Cardiac muscle cell (in vitro differentiated cells and primary cell): ENCODE measurements at regions not wholly inside any gene's neighbourhood (a gene's known extent, or its start where the extent isn't known, plus 50 kb on each side); places are given as distances from the start of the nearest gene placed in this dataset.

Experiments used
- DNase-seq, 2 donors: peaks; one replicate each; pipeline versions ENCODE4 v3.0.0 to v3.0.0-alpha.2; 2010 to 2017; ENCODE audit warnings: low read depth in 1 of 2, low spot score in 1 of 2
- H3K27ac ChIP-seq: fragments of 200-600 bp; sonication (generic); 2 replicates; pipeline ENCODE4 v1.5.1; 2016
- H3K27me3 ChIP-seq: fragments of 200-600 bp; sonication (generic); 2 replicates; pipeline ENCODE4 v1.6.0; 2016; ENCODE audit warnings: control low read depth
- H3K36me3 ChIP-seq: fragments of 200-600 bp; sonication (generic); 2 replicates; pipeline ENCODE4 v1.5.1; 2016; ENCODE audit warnings: control low read depth
- H3K4me1 ChIP-seq: fragments of 200-600 bp; sonication (generic); 2 replicates; pipeline ENCODE4 v1.8.1; 2017; ENCODE audit warnings: low read depth, mild to moderate bottlenecking, mixed run types
- H3K4me3 ChIP-seq: fragments of 200-600 bp; sonication (generic); 2 replicates; pipeline ENCODE4 v1.5.1; 2016; ENCODE audit warnings: mild to moderate bottlenecking
- H3K9me3 ChIP-seq: fragments of 200-600 bp; sonication (generic); 2 replicates; pipeline ENCODE4 v1.5.1; 2017; ENCODE audit warnings: low read depth, mild to moderate bottlenecking, control low read depth
- TF ChIP-seq, protein P1 (sequence below): IDR thresholded peaks from 2 replicates; pipeline ENCODE4 v1.5.1; 2012; ENCODE audit warnings: low read depth, mild to moderate bottlenecking, low read length

DNA sequence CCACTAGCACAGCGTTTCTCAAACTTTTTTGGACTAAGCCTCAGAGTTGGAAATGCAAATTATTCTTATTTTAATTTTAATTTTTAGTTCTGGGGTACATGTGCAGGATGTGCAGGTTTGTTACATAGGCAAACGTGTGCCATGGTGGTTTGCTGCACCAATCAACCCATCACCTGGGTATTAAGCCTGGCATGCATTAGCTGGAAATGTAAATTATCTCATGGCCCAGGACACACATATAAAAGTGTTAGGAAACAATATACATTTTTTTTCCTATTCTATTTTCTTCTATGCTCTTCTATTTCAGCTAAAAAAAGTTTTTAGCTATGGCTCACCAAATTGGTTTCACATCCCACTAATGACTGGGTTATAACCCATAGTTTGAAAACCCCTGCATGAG, 73.3 kb upstream of the LRIG1 start:
- Histone ChIP-seq H3K27me3 (no peaks in the 10 kb centered on the region), H3K36me3 (no peaks in the 10 kb centered on the region), H3K4me3 (no peak overlapping the region), H3K27ac (no peak overlapping the region), H3K9me3 (no peaks in the 10 kb centered on the region), H3K4me1 (no peaks in the 10 kb centered on the region)
- no peak for DNase-seq
- TF ChIP-seq, protein P1, sequence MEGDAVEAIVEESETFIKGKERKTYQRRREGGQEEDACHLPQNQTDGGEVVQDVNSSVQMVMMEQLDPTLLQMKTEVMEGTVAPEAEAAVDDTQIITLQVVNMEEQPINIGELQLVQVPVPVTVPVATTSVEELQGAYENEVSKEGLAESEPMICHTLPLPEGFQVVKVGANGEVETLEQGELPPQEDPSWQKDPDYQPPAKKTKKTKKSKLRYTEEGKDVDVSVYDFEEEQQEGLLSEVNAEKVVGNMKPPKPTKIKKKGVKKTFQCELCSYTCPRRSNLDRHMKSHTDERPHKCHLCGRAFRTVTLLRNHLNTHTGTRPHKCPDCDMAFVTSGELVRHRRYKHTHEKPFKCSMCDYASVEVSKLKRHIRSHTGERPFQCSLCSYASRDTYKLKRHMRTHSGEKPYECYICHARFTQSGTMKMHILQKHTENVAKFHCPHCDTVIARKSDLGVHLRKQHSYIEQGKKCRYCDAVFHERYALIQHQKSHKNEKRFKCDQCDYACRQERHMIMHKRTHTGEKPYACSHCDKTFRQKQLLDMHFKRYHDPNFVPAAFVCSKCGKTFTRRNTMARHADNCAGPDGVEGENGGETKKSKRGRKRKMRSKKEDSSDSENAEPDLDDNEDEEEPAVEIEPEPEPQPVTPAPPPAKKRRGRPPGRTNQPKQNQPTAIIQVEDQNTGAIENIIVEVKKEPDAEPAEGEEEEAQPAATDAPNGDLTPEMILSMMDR: no peak

DNA sequence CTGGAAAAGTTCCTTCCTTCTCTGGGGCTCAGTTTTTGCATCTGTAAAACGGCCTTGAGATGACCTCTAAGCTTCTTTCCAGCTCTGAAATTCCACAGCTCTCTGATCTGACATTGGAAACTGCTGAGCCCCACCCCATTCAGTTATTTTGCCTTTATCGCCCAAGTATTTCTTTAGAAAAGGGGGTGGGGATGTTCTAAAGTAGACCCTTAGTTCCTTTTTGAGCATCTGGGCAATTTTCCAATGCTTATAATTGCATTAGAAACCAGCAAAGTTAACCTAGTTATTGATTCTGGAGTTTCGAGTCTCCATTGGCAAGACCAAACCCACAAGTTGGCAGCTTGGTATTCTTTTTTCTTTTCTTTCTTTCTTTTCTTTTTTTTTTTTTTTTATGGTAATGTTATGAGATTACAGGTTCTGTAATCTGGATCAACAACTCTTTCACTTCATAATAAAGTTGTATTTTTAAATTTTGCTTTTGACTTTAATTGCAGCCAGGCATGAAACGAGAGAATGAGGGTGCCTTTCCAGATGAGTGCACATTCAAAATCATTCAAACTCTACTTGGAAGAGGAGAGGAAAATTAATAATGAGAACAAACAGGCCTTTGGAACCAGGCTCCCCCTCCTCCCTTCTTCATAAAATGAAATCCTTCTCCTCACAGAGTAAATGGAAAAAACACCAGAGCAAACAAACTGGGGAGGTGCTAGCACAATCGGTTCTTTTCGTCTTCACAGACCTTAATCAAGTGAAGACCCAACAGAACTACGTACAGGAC, 76.8 kb upstream of the LRIG1 start:
- H3K36me3 ChIP-seq: no peaks in the 10 kb centered on the region
- no peaks in the 10 kb centered on the region for H3K9me3 ChIP-seq
- no peaks in the 10 kb centered on the region for H3K27me3 ChIP-seq
- no peak for DNase-seq
- no peak overlapping the region for H3K27ac ChIP-seq
- TF ChIP-seq, protein P1: no peak
- no peak overlapping the region for H3K4me3 ChIP-seq
- H3K4me1 ChIP-seq: no peaks in the 10 kb centered on the region

DNA sequence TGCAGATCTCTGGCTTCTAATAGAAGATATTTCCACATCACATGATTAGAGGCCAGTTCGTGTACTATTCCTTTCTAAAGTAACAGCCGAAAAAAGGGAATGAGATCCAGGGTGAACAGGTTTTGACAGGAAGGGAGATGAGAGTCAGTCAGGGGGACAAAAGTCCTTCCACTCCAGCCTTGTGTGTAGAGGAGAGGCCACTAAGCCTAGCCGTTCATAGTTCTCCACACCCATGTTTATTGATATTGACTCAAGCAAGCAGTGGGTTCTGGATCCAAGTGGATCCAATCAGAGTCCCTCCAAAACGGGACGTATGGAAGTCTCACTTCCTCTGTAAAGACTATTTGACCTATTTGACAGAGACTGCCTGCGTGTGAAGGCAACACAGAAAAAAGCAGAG, 80.4 kb upstream of the LRIG1 start:
- Histone ChIP-seq H3K27ac (no peak overlapping the region), H3K4me3 (no peak overlapping the region), H3K9me3 (no peaks in the 10 kb centered on the region), H3K27me3 (no peaks in the 10 kb centered on the region), H3K36me3 (no peaks in the 10 kb centered on the region), H3K4me1 (no peaks in the 10 kb centered on the region)
- TF ChIP-seq, protein P1: no peak
- DNase-seq: no peak

DNA sequence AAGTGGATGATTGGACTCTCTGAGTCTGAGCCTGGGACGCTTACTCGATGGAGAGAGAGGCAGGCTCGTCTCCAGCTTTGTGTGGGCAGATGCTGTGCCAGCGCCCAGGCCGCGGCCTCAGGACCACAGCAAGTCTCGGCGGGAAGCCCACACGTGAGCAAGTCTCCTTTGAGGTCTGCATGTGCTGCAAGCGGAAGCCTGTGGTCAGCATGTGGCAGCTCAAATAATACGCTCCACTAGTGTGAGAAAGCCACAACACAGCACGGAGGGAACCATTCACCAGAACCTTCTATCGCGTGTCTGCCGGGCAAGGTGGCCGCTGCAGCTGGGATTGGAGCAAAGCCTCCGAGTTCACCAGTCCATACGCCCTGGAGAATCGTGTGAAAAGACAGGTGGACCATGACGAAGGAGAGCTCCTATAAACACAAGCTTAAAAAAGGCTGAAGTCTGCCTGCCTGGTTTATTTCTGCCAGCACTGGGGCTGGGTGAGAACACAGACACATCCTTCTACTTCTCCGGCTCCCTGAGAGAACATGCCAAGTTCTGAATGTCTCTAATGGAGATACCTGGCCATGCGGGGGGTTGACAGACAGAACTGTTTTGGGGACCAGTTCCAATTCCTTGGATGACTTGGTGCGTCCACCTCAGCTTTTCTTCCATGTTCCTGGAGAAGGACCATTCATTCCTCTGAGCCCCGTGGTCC, 82.0 kb upstream of the LRIG1 start:
- Histone ChIP-seq H3K27ac (no peak overlapping the region), H3K27me3 (no peaks in the 10 kb centered on the region), H3K36me3 (no peaks in the 10 kb centered on the region), H3K4me3 (no peak overlapping the region), H3K9me3 (no peaks in the 10 kb centered on the region), H3K4me1 (no peaks in the 10 kb centered on the region)
- DNase-seq: no peak
- TF ChIP-seq, protein P1: no peak

DNA sequence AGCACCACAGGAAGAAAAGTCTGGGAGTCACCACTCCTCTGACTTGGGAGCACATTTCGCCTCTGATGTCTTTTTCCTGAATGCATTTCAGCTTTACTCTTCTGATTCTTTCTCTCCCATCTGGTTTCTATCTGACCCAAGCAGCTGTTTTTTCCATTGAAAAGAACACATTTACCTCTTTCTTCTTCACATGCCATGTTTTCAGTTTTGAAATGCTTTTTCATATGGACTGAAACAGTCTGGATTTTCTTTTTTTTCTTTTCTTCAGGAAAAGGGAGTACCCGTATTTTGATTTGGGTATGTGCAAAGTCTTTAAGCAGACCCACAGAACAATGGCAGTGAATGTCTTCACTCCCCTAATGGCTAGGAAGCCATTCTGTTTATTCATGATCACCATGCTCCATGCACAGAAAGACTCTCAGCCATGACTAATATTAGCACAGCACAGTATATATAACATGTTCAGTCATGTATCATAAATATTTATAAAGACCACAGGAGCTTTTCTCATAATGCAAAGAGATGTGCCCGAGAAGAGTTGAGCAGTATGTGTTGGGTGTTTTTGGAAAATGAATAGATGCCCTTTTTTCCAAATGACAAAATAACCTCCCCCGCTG, 82.7 kb upstream of the LRIG1 start:
- no peak for DNase-seq
- H3K27me3 ChIP-seq: no peaks in the 10 kb centered on the region
- H3K36me3 ChIP-seq: no peaks in the 10 kb centered on the region
- H3K9me3 ChIP-seq: no peaks in the 10 kb centered on the region
- TF ChIP-seq, protein P1: no peak
- no peak overlapping the region for H3K27ac ChIP-seq
- H3K4me3 ChIP-seq: no peak overlapping the region
- H3K4me1 ChIP-seq: no peaks in the 10 kb centered on the region
